Endothelial cell of umbilical vein (primary cell): ENCODE measurements at regions not wholly inside any gene's neighbourhood (a gene's known extent, or its start where the extent isn't known, plus 50 kb on each side); places are given as distances from the start of the nearest gene placed in this dataset.

Experiments used
- BruUV-seq: library from RNA; stranded (reverse); fragments of 400-500 nt; replicated peaks from 2 replicates; lab custom pipeline; 2021; lab: Mats Ljungman, UMichigan
- CTCF ChIA-PET: fragments of 300-600, 350-600 bp; sonication (Branson Sonifier 250); formaldehyde crosslinking; loops from one replicate; lab custom pipeline; 2021; ENCODE audit warnings: antibody characterized with exemption, inconsistent platforms; lab: Charles Lee
- POLR2A ChIA-PET: fragments of 300-600, 350-600 bp; sonication (Branson Sonifier 250); formaldehyde crosslinking; loops from one replicate; lab custom pipeline; 2021; ENCODE audit warnings: antibody characterized with exemption, inconsistent platforms; lab: Charles Lee
- DNase-seq: peaks from one replicate; pipeline ENCODE4 v3.0.0-alpha.2; 2011; ENCODE audit warnings: low read depth, low spot score
- FAIRE-seq: peaks from 2 replicates; lab custom pipeline; 2011; peaks lifted over from hg19 to GRCh38; lab: Jason Lieb, UNC
- H2AFZ ChIP-seq: 2 replicates; pipeline ENCODE4 v1.6.0; 2012; ENCODE audit warnings: low read depth, low read length, control low read depth, inconsistent platforms
- H3K27ac ChIP-seq: 2 replicates; pipeline ENCODE4 v1.5.1; 2011; ENCODE audit warnings: low read depth, mild to moderate bottlenecking, control low read depth, low read length, moderate library complexity; ENCODE audit not compliant: insufficient read depth
- H3K27me3 ChIP-seq, 2 experiments: 2 replicates each; pipeline versions ENCODE4 v1.6.0 to v1.6.1; 2011; ENCODE audit warnings: low read length in 2 of 2, mixed read lengths in 1 of 2; ENCODE audit not compliant: control insufficient read depth in 2 of 2, insufficient read depth in 2 of 2
- H3K36me3 ChIP-seq, 2 experiments: 2 replicates in 1 of 2; 3 replicates in 1 of 2; pipeline ENCODE4 v1.5.1; 2011; ENCODE audit warnings: low read length in 2 of 2, mild to moderate bottlenecking in 1 of 2, moderate library complexity in 1 of 2; ENCODE audit not compliant: control insufficient read depth in 2 of 2, insufficient read depth in 2 of 2; ENCODE audit errors: extremely low read depth in 1 of 2
- H3K4me1 ChIP-seq: 3 replicates; pipeline ENCODE4 v1.5.1; 2011; ENCODE audit warnings: mild to moderate bottlenecking, low read length; ENCODE audit not compliant: control insufficient read depth, insufficient read depth; ENCODE audit errors: extremely low read depth
- H3K4me2 ChIP-seq: 2 replicates; pipeline ENCODE4 v1.6.1; 2011; ENCODE audit warnings: low read length, control low read depth, mixed read lengths; ENCODE audit not compliant: insufficient read depth
- H3K4me3 ChIP-seq, 3 experiments: fragments of 200-600 bp in 1 of 3; sonication (generic), shearing (Covaris generic) in 1 of 3; replicated peaks in 1 of 3; 2 replicates each; pipeline ENCODE4 v1.5.1; 2011 to 2016; ENCODE audit warnings: control low read depth in 3 of 3, low read length in 3 of 3, mild to moderate bottlenecking in 2 of 3, inconsistent platforms in 1 of 3, low read depth in 1 of 3, moderate library complexity in 1 of 3; ENCODE audit not compliant: insufficient read depth in 1 of 3
- H3K79me2 ChIP-seq: 2 replicates; pipeline ENCODE4 v1.6.0; 2012; ENCODE audit warnings: low read length, inconsistent platforms; ENCODE audit not compliant: control insufficient read depth, insufficient read depth
- H3K9ac ChIP-seq: replicated peaks from 2 replicates; pipeline ENCODE3; 2011; ENCODE audit warnings: low read length, control low read depth; ENCODE audit not compliant: insufficient read depth; ENCODE audit errors: extremely low read depth
- H3K9me1 ChIP-seq: replicated peaks from 3 replicates; pipeline ENCODE4 v1.6.0; 2011; ENCODE audit warnings: mild to moderate bottlenecking, low read length; ENCODE audit not compliant: control insufficient read depth, insufficient read depth; ENCODE audit errors: extremely low read depth
- H3K9me3 ChIP-seq: replicated peaks from 2 replicates; pipeline ENCODE4 v1.5.1; 2012; ENCODE audit warnings: low read length, inconsistent platforms; ENCODE audit not compliant: control insufficient read depth, insufficient read depth
- H4K20me1 ChIP-seq: replicated peaks from 2 replicates; pipeline ENCODE3; 2011; ENCODE audit warnings: mild to moderate bottlenecking, low read length; ENCODE audit not compliant: control insufficient read depth, insufficient read depth; ENCODE audit errors: extremely low read depth
- EZH2 ChIP-seq: IDR thresholded peaks from 2 replicates; pipeline ENCODE4 v1.6.1; 2012; ENCODE audit warnings: borderline replicate concordance, low read depth, mild to moderate bottlenecking, moderate library complexity, low read length, inconsistent platforms; ENCODE audit not compliant: severe bottlenecking
- FOS ChIP-seq: IDR thresholded peaks from 2 replicates; pipeline ENCODE4 v1.6.1; 2011; ENCODE audit warnings: mild to moderate bottlenecking, low read length, moderate library complexity, borderline replicate concordance; ENCODE audit not compliant: insufficient read depth
- GATA2 ChIP-seq: IDR thresholded peaks from 2 replicates; pipeline ENCODE4 v1.7.0; 2011; ENCODE audit warnings: low read depth, mild to moderate bottlenecking, moderate library complexity, mixed read lengths, low read length; ENCODE audit not compliant: insufficient read length, insufficient read depth
- JUN ChIP-seq: IDR thresholded peaks from 2 replicates; pipeline ENCODE4 v1.6.1; 2011; ENCODE audit warnings: borderline replicate concordance, low read depth; ENCODE audit not compliant: insufficient read length, insufficient read depth
- MYC ChIP-seq: IDR thresholded peaks from one replicate; pipeline ENCODE4 v1.6.1; 2011; ENCODE audit warnings: mild to moderate bottlenecking, low read depth, low read length
- POLR2A ChIP-seq: IDR thresholded peaks from 2 replicates; pipeline ENCODE4 v1.6.1; 2012; ENCODE audit warnings: low read depth, mild to moderate bottlenecking, control low read depth, low read length
- POLR2AphosphoS5 ChIP-seq: IDR thresholded peaks from 2 replicates; pipeline ENCODE4 v1.6.1; 2012; ENCODE audit warnings: low read depth, mild to moderate bottlenecking, control low read depth, low read length, moderate library complexity; ENCODE audit not compliant: insufficient read depth
- dilution Hi-C: fragments of 300-500 bp; cut with MboI; formaldehyde crosslinking; loops from one replicate; pipeline ENCODE4 v1.15.0; 2019; ENCODE audit warnings: low sequenced_read_pairs; ENCODE audit not compliant: extremely low pct_ligation_motif_present
- intact Hi-C: fragments of 100-400 bp; cut with micrococcal nuclease; formaldehyde crosslinking; loops from one replicate; pipeline ENCODE4 v1.10.0; 2022
- TF ChIP-seq, protein P1 (sequence below): IDR thresholded peaks from 2 replicates; pipeline ENCODE4 v1.6.1; 2011; ENCODE audit not compliant: insufficient read depth, insufficient read length
- TF ChIP-seq, protein P2 (sequence below), 2 donors: IDR thresholded peaks; 1 replicate in 1 of 2; 2 replicates in 1 of 2; pipeline ENCODE4 v1.5.1; 2011; ENCODE audit warnings: low read length in 2 of 2, mild to moderate bottlenecking in 2 of 2, moderate library complexity in 2 of 2, control low read depth in 1 of 2, inconsistent platforms in 1 of 2, low read depth in 1 of 2; ENCODE audit not compliant: insufficient read depth in 1 of 2; ENCODE audit errors: extremely low read depth in 1 of 2

DNA sequence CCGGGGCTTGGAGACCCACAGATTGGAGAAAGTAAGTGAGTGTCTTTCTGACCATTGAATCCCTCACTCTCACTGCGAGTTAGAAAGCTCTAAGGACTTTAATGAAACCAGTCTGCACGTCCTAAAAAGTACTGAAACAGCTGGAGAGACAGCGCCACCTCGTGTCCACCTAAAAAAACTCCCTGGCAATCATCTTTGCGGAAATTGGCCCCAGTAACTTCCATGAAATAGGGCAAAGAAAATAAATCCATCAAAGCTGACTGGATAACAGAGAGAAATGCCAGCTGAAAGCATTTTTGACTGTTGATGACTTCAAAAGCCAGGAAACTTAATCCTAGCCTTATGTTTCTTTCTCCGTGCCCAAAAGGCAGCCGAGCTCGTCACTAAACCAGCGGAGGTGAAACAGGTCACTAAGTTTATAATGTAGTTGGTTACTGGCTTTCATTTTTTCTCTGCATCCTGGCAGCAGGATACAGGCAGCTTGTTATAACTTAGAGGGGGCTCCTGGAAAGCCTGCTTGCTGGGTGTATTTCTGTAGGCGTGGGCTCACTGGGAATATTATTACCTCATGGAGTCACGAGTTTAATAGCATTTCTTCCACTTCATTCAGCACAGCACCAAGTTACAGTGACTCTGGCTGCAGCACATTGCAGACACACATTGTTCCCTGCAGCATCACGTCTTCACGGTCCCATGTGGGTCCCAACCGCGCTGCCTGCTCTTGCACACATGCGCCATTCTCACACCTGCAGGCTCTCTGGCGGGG is 266.5 kb downstream of the HRH4 start:
- no peaks in the 10 kb centered on the region for H3K79me2 ChIP-seq
- peak overlapping the region; percentile 13 for H2AFZ ChIP-seq
- DNase-seq, result peak; percentile 77
- no peaks in the 10 kb centered on the region for H4K20me1 ChIP-seq
- peak; percentile 93 for FAIRE-seq
- H3K4me3 ChIP-seq, result peak overlapping the region in 1 of 3 experiments; percentile 10
- peaks cover 18 to 21% of the 10 kb centered on the region in 2 experiments for H3K27me3 ChIP-seq
- no peak overlapping the region for H3K9ac ChIP-seq
- H3K9me1 ChIP-seq, result no peaks in the 10 kb centered on the region
- H3K4me2 ChIP-seq, result no peak overlapping the region
- H3K27ac ChIP-seq, result no peak overlapping the region
- ChIA-PET CTCF (interaction anchor here (0.7 to 5.1 kb wide), 46 partner anchors 8 to 1172 kb away, joined by 3 to 71 read pairs (median 4); no protein-coding TSS in a partner anchor), POLR2A (no interaction called here)
- TF ChIP-seq, protein P1, sequence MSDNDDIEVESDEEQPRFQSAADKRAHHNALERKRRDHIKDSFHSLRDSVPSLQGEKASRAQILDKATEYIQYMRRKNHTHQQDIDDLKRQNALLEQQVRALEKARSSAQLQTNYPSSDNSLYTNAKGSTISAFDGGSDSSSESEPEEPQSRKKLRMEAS, result no peak
- no peak for TF ChIP-seq MYC
- TF ChIP-seq, protein P2, sequence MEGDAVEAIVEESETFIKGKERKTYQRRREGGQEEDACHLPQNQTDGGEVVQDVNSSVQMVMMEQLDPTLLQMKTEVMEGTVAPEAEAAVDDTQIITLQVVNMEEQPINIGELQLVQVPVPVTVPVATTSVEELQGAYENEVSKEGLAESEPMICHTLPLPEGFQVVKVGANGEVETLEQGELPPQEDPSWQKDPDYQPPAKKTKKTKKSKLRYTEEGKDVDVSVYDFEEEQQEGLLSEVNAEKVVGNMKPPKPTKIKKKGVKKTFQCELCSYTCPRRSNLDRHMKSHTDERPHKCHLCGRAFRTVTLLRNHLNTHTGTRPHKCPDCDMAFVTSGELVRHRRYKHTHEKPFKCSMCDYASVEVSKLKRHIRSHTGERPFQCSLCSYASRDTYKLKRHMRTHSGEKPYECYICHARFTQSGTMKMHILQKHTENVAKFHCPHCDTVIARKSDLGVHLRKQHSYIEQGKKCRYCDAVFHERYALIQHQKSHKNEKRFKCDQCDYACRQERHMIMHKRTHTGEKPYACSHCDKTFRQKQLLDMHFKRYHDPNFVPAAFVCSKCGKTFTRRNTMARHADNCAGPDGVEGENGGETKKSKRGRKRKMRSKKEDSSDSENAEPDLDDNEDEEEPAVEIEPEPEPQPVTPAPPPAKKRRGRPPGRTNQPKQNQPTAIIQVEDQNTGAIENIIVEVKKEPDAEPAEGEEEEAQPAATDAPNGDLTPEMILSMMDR (IDR thresholded peaks at IDR 0.05; ENCODE audit: extremely low read depth in 1 of 2, insufficient read depth in 1 of 2, low read depth in 1 of 2, low read length in 2 of 2), result peak; percentile 77 to 87
- intact Hi-C loops, result loop anchor here (1.0 to 10.0 kb wide), 6 partner anchors 58 to 370 kb away; no protein-coding TSS in a partner anchor
- no peaks in the 10 kb centered on the region for H3K4me1 ChIP-seq
- dilution Hi-C loops, result no loop called here
- BruUV-seq, result no TSS peak
- no peaks in the 10 kb centered on the region for H3K36me3 ChIP-seq
- H3K9me3 ChIP-seq, result no peaks in the 10 kb centered on the region

DNA sequence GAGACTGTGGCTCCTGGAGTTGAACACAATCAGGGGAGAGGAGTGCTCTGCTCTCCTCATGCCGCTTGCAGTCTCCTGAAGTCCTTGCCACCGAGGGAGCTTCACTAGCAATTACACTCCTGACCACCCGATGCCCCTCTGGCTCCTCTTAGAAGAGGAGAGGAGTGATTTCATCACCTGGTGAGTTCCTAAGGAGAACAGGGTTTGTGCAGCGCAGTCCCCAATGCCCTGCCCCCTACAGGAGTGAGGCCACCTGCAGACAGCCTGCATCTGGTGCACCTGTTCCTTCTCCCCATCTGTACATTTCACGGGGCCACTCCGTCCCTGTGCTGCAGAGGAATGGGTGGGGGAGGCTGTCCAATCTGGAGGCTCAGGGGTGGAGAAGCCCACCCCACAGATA is 267.2 kb downstream of the HRH4 start:
- TF ChIP-seq, protein P1, result no peak
- TF ChIP-seq EZH2 (no peak), JUN (no peak), GATA2 (no peak), FOS (no peak), POLR2AphosphoS5 (no peak), MYC (no peak), POLR2A (no peak)
- TF ChIP-seq, protein P2 (IDR thresholded peaks at IDR 0.05; ENCODE audit: extremely low read depth in 1 of 2, insufficient read depth in 1 of 2, low read depth in 1 of 2, low read length in 2 of 2), result no peak
- no peaks in the 10 kb centered on the region for H3K9me1 ChIP-seq
- H4K20me1 ChIP-seq, result no peaks in the 10 kb centered on the region
- H3K4me2 ChIP-seq, result no peak overlapping the region
- H3K27ac ChIP-seq, result no peak overlapping the region
- ChIA-PET CTCF (interaction anchor here (1.0 to 5.1 kb wide), 11 partner anchors 9 to 368 kb away, joined by 3 to 71 read pairs (median 7); no protein-coding TSS in a partner anchor), POLR2A (no interaction called here)
- no peaks in the 10 kb centered on the region for H3K36me3 ChIP-seq
- H3K9me3 ChIP-seq, result no peaks in the 10 kb centered on the region
- dilution Hi-C loops, result no loop called here
- no peaks in the 10 kb centered on the region for H3K79me2 ChIP-seq
- H3K4me1 ChIP-seq, result no peaks in the 10 kb centered on the region
- BruUV-seq, result no TSS peak
- no peak overlapping the region for H2AFZ ChIP-seq
- DNase-seq (no peak), FAIRE-seq (no peak)
- H3K9ac ChIP-seq, result no peak overlapping the region
- no peak overlapping the region for H3K4me3 ChIP-seq
- intact Hi-C loops, result loop anchor here (5.0 to 10.0 kb wide), 3 partner anchors 57 to 370 kb away; no protein-coding TSS in a partner anchor
- peaks cover 18 to 20% of the 10 kb centered on the region in 2 experiments for H3K27me3 ChIP-seq
